ENCODE measurements at regions not wholly inside any gene's neighbourhood (a gene's known extent, or its start where the extent isn't known, plus 50 kb on each side); places are given as distances from the start of the nearest gene placed in this dataset.

- DNase-seq (ENCODE audit: low spot score) = no peak
Observed at GRCh38 chr16:63613701-63614100, 1508.2 kb downstream of the CDH11 start.

GRCh38 chr16:63612462-63613227 lies 1509.2 kb downstream of the CDH11 start:
- no peak for DNase-seq (ENCODE audit: low spot score)

GRCh38 chr16:63606778-63607177 lies 1515.1 kb downstream of the CDH11 start:
- no peak for DNase-seq (ENCODE audit: low spot score)

GRCh38 chr16:63602206-63602927 lies 1519.5 kb downstream of the CDH11 start:
- no peak for DNase-seq (ENCODE audit: low spot score)

GRCh38 chr16:63596716-63597115 lies 1525.1 kb downstream of the CDH11 start:
- DNase-seq (ENCODE audit: low spot score) = no peak

- DNase-seq (ENCODE audit: low spot score) = no peak
Observed at GRCh38 chr16:63592852-63593251, 1529.0 kb downstream of the CDH11 start.

GRCh38 chr16:63581570-63581969 lies 1540.3 kb downstream of the CDH11 start:
- no peak for DNase-seq (ENCODE audit: low spot score)

- DNase-seq (ENCODE audit: low spot score) = no peak
Observed at GRCh38 chr16:63578791-63579190, 1542.6 kb upstream of the CDH8 start.

GRCh38 chr16:63577891-63578290 lies 1541.7 kb upstream of the CDH8 start:
- no peak for DNase-seq (ENCODE audit: low spot score)

GRCh38 chr16:63575041-63575440 lies 1538.8 kb upstream of the CDH8 start:
- no peak for DNase-seq (ENCODE audit: low spot score)

GRCh38 chr16:63568164-63568563 lies 1531.9 kb upstream of the CDH8 start:
- DNase-seq (ENCODE audit: low spot score) = no peak

- DNase-seq (ENCODE audit: low spot score) = no peak
Observed at GRCh38 chr16:63563819-63564505, 1527.7 kb upstream of the CDH8 start.

GRCh38 chr16:63553980-63554379 lies 1517.7 kb upstream of the CDH8 start:
- DNase-seq (ENCODE audit: low spot score) = no peak

- no peak for DNase-seq (ENCODE audit: low spot score)
Observed at GRCh38 chr16:63539276-63539675, 1503.0 kb upstream of the CDH8 start.

GRCh38 chr16:63530974-63531373 lies 1494.7 kb upstream of the CDH8 start:
- DNase-seq (ENCODE audit: low spot score) = no peak

GRCh38 chr16:63530208-63530607 lies 1494.0 kb upstream of the CDH8 start:
- no peak for DNase-seq (ENCODE audit: low spot score)

GRCh38 chr16:63527404-63527803 lies 1491.2 kb upstream of the CDH8 start:
- no peak for DNase-seq (ENCODE audit: low spot score)

- no peak for DNase-seq (ENCODE audit: low spot score)
Observed at GRCh38 chr16:63516394-63516793, 1480.2 kb upstream of the CDH8 start.

- DNase-seq (ENCODE audit: low spot score) = no peak
Observed at GRCh38 chr16:63512910-63513309, 1476.7 kb upstream of the CDH8 start.

GRCh38 chr16:63497408-63497807 lies 1461.2 kb upstream of the CDH8 start:
- no peak for DNase-seq (ENCODE audit: low spot score)

GRCh38 chr16:63496282-63496681 lies 1460.0 kb upstream of the CDH8 start:
- DNase-seq (ENCODE audit: low spot score) = no peak

- DNase-seq (ENCODE audit: low spot score) = no peak
Observed at GRCh38 chr16:63488955-63489354, 1452.7 kb upstream of the CDH8 start.

- no peak for DNase-seq (ENCODE audit: low spot score)
Observed at GRCh38 chr16:63481060-63481459, 1444.8 kb upstream of the CDH8 start.
